RWPE2 (cell line): ENCODE measurements at regions not wholly inside any gene's neighbourhood (a gene's known extent, or its start where the extent isn't known, plus 50 kb on each side); places are given as distances from the start of the nearest gene placed in this dataset.

Experiments used
- ATAC-seq: fragments of 200-7000 bp; cut with Tn5 transposase; 3 replicates; pipeline ENCODE4 v1.9.1; 2021; ENCODE audit warnings: low read depth
- DNase-seq: peaks from one replicate; pipeline ENCODE4 v3.0.0-alpha.2; 2020; ENCODE audit warnings: low spot score
- H3K27ac ChIP-seq: fragments of 450-650 bp; 2 replicates; pipeline ENCODE4 v1.5.1; 2017; ENCODE audit warnings: mild to moderate bottlenecking; ENCODE audit not compliant: poor library complexity, severe bottlenecking
- H3K27me3 ChIP-seq: fragments of 250-450 bp; sonication (Bioruptor Pico); 2 replicates; pipeline ENCODE4 v1.5.1; 2021; ENCODE audit warnings: mild to moderate bottlenecking, moderate library complexity; ENCODE audit not compliant: insufficient read depth, poor library complexity, severe bottlenecking
- H3K36me3 ChIP-seq: fragments of 250-450 bp; sonication (Bioruptor Pico); 2 replicates; pipeline ENCODE4 v1.5.1; 2020; ENCODE audit warnings: low read depth, mild to moderate bottlenecking, moderate library complexity
- H3K4me1 ChIP-seq: fragments of 250-450 bp; sonication (Bioruptor Pico); 2 replicates; pipeline ENCODE4 v1.5.1; 2021; ENCODE audit warnings: mild to moderate bottlenecking, moderate library complexity; ENCODE audit not compliant: insufficient read depth, poor library complexity, severe bottlenecking
- H3K4me3 ChIP-seq: fragments of 250-450 bp; sonication (Bioruptor Pico); 2 replicates; pipeline ENCODE4 v1.5.1; 2021; ENCODE audit warnings: mild to moderate bottlenecking, moderate library complexity; ENCODE audit not compliant: severe bottlenecking
- H3K9me3 ChIP-seq: fragments of 250-450 bp; sonication (Bioruptor Pico); 2 replicates; pipeline ENCODE4 v1.5.1; 2021; ENCODE audit warnings: mild to moderate bottlenecking, moderate library complexity; ENCODE audit not compliant: severe bottlenecking
- TF ChIP-seq, protein P1 (sequence below): fragments of 450-650 bp; IDR thresholded peaks from one replicate; pipeline ENCODE4 v1.5.1; 2017; ENCODE audit warnings: mild to moderate bottlenecking, moderate library complexity; ENCODE audit not compliant: poor library complexity, severe bottlenecking

DNA sequence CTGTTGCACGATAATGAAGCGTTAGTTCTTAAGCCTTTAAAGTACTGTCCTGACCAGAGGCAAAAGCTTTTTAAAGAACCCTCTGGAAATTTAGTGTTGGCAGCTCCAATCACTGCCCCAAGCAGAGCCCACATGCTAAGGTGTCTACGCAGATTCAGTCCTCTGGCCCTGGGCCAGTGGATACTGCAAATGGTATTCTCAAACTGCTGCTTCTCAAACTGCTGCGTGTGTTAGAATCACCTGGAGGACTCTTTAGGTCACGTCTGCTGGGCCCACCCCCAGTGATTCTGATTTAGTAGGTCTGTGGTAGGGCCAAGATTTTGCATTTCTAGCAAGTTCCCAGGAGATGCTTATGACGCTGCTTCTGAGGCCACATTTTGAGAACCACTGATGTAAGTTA, 96.0 kb upstream of the CCDC28A start:
- 0 out of 2 replicates have a peak, but pooled peaks cover 4% of the 10 kb centered on the region for H3K36me3 ChIP-seq
- TF ChIP-seq, protein P1, sequence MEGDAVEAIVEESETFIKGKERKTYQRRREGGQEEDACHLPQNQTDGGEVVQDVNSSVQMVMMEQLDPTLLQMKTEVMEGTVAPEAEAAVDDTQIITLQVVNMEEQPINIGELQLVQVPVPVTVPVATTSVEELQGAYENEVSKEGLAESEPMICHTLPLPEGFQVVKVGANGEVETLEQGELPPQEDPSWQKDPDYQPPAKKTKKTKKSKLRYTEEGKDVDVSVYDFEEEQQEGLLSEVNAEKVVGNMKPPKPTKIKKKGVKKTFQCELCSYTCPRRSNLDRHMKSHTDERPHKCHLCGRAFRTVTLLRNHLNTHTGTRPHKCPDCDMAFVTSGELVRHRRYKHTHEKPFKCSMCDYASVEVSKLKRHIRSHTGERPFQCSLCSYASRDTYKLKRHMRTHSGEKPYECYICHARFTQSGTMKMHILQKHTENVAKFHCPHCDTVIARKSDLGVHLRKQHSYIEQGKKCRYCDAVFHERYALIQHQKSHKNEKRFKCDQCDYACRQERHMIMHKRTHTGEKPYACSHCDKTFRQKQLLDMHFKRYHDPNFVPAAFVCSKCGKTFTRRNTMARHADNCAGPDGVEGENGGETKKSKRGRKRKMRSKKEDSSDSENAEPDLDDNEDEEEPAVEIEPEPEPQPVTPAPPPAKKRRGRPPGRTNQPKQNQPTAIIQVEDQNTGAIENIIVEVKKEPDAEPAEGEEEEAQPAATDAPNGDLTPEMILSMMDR = no peak
- H3K9me3 ChIP-seq = no peaks in the 10 kb centered on the region
- H3K4me1 ChIP-seq = peaks cover 13% of the 10 kb centered on the region
- no peaks in the 10 kb centered on the region for H3K27me3 ChIP-seq
- ATAC-seq = no peak
- no peak overlapping the region for H3K4me3 ChIP-seq
- no peak overlapping the region for H3K27ac ChIP-seq
- no peak for DNase-seq

DNA sequence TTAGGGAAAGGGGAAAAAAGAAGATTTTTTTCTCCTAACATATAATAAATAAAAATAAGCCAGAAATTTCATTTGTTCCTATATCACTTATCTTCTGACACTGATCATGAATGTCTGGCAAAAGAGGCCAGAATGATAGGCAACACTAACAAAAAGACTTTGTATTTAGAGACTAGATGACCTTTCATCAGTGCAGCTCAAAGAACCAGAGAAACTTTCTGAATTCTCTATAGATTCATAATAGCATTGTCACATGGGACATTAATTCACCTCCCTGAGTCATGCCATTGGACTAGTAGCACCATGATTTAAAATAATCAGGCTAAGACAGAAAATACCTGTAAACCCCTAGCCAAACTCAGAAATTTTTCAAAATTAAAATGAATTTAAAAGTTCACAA, 95.4 kb upstream of the CCDC28A start:
- no peak overlapping the region for H3K4me3 ChIP-seq
- no peaks in the 10 kb centered on the region for H3K27me3 ChIP-seq
- no peak for ATAC-seq
- no peaks in the 10 kb centered on the region for H3K9me3 ChIP-seq
- H3K27ac ChIP-seq = no peak overlapping the region
- H3K4me1 ChIP-seq = peaks cover 17% of the 10 kb centered on the region
- DNase-seq = no peak
- 0 out of 2 replicates have a peak, but pooled peaks cover 4% of the 10 kb centered on the region for H3K36me3 ChIP-seq
- TF ChIP-seq, protein P1 = no peak

DNA sequence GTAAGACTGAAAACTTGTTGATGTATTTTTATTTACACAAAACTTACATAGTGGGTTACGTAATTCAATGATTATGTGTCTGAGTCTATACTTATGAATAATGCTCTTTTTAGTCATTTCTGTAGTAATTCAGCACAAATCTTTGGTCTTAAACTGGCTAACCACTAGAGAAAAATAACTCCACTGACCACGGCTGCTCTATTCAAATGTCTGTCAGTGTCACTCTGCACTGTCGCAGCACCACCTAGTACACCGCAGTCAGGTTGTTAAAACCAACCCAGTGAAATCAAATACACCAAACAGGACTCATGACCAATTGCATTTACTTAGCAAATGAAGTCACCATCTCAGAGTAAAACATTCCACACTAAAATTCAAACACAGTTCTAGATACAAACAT, 93.5 kb upstream of the CCDC28A start:
- no peak for DNase-seq
- Histone ChIP-seq H3K27me3 (no peaks in the 10 kb centered on the region), H3K27ac (no peak overlapping the region), H3K4me1 (peaks cover 30% of the 10 kb centered on the region), H3K36me3 (peaks cover 11% of the 10 kb centered on the region; the same call in 1 of the 2 replicates), H3K4me3 (no peak overlapping the region), H3K9me3 (no peaks in the 10 kb centered on the region)
- TF ChIP-seq, protein P1 = no peak
- no peak for ATAC-seq

DNA sequence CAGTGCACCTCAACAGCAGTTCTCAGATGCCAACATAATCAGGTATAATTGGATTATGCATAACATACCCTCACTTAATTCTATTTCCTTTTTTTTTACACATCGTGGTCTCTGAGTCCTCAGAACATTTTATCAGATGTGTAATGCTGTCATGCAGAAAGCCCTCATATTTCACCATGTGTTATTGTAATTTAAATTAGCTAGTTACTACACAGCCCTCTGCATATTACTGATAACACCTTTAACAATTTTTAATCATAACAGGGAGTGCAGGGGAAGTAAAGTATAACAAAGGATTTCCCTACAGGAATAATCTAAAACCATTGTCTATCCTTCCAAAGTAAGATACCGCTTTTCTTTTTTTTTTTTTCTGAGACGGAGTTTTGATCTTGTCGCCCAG, 91.9 kb upstream of the CCDC28A start:
- TF ChIP-seq, protein P1 = no peak
- Histone ChIP-seq H3K4me3 (no peak overlapping the region), H3K27me3 (no peaks in the 10 kb centered on the region), H3K27ac (no peak overlapping the region), H3K36me3 (peaks cover 11% of the 10 kb centered on the region; the same call in 1 of the 2 replicates), H3K9me3 (no peaks in the 10 kb centered on the region), H3K4me1 (peaks cover 38% of the 10 kb centered on the region)
- ATAC-seq (no peak), DNase-seq (no peak)

DNA sequence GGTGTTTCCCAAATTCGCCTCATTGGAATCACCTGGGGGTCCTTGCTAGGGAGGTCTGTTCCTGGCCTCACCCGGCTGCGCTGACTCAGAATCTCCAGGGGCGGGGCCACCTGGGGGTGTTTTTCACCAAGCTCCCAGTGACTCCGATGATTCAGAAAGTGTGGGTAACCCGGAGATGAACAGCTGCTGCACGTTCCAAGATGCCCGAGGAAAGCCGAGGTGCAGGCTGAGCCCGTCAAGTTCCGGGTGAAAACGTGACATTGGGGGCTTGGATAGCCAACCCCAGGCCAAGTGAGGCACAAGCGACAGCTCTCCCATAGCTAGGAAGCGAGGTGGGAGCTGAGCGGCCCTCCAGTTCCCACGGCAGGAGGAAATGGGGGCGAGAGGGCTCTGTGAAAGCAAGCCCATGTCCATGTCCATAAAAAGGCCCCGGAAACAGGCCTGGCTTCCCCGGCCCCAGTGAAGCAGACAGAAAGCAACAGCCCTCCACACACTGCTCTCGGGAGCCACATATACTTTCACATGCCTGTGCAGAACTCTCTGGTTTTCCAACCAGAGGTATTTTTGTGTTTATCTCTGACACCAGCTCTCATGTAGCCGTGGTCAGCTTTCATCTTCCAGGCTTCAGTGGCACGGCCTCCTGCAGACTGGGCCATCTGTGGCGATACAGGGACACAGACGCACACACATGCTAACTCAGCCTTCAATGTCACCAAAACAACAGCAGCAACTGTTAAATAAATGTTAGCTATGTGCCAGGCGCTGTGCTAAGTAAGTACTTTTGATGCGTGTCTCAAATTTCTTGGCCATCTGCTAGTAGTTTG, 90.7 kb upstream of the CCDC28A start:
- H3K4me1 ChIP-seq = peaks cover 38% of the 10 kb centered on the region
- ATAC-seq (peak; percentile 90), DNase-seq (peak; percentile 85)
- H3K36me3 ChIP-seq = peaks cover 11% of the 10 kb centered on the region; the same call in 1 of the 2 replicates
- TF ChIP-seq, protein P1 = no peak
- H3K27ac ChIP-seq = peak overlapping the region; percentile 60
- no peaks in the 10 kb centered on the region for H3K9me3 ChIP-seq
- no peak overlapping the region for H3K4me3 ChIP-seq
- no peaks in the 10 kb centered on the region for H3K27me3 ChIP-seq
